Immature natural killer cell (primary cell): ENCODE measurements at regions not wholly inside any gene's neighbourhood (a gene's known extent, or its start where the extent isn't known, plus 50 kb on each side); places are given as distances from the start of the nearest gene placed in this dataset.

Experiments
- DNase-seq, 3 donors: peaks; one replicate each; pipeline ENCODE4 v3.0.0; 2022; ENCODE audit warnings: mixed read lengths in 1 of 3
- H3K27ac Mint-ChIP-seq, 6 donors: one replicate each; pipeline ENCODE4 v1.8.0; 2020; ENCODE audit warnings: mixed read lengths in 6 of 6, mild to moderate bottlenecking in 5 of 6, inconsistent platforms in 4 of 6, moderate library complexity in 3 of 6
- H3K27me3 Mint-ChIP-seq, 3 donors: one replicate each; pipeline ENCODE4 v1.8.0; 2020 to 2021; ENCODE audit warnings: low read depth in 3 of 3, mild to moderate bottlenecking in 3 of 3, mixed read lengths in 3 of 3, moderate library complexity in 3 of 3, inconsistent platforms in 1 of 3
- H3K36me3 Mint-ChIP-seq, 3 donors: one replicate each; pipeline ENCODE4 v1.8.0; 2020; ENCODE audit warnings: mixed read lengths in 3 of 3, inconsistent platforms in 2 of 3, mild to moderate bottlenecking in 2 of 3
- H3K4me1 Mint-ChIP-seq, 2 donors: one replicate each; pipeline ENCODE4 v1.8.0; 2020; ENCODE audit warnings: inconsistent platforms in 2 of 2, mild to moderate bottlenecking in 2 of 2, mixed read lengths in 2 of 2, moderate library complexity in 1 of 2
- H3K4me3 Mint-ChIP-seq, 5 donors: one replicate each; pipeline ENCODE4 v1.8.0; 2020; ENCODE audit warnings: mild to moderate bottlenecking in 5 of 5, mixed read lengths in 5 of 5, inconsistent platforms in 3 of 5, moderate library complexity in 3 of 5
- H3K9me3 Mint-ChIP-seq, 6 donors: one replicate each; pipeline ENCODE4 v1.8.0; 2020; ENCODE audit warnings: mild to moderate bottlenecking in 6 of 6, mixed read lengths in 6 of 6, inconsistent platforms in 4 of 6, moderate library complexity in 3 of 6

DNA sequence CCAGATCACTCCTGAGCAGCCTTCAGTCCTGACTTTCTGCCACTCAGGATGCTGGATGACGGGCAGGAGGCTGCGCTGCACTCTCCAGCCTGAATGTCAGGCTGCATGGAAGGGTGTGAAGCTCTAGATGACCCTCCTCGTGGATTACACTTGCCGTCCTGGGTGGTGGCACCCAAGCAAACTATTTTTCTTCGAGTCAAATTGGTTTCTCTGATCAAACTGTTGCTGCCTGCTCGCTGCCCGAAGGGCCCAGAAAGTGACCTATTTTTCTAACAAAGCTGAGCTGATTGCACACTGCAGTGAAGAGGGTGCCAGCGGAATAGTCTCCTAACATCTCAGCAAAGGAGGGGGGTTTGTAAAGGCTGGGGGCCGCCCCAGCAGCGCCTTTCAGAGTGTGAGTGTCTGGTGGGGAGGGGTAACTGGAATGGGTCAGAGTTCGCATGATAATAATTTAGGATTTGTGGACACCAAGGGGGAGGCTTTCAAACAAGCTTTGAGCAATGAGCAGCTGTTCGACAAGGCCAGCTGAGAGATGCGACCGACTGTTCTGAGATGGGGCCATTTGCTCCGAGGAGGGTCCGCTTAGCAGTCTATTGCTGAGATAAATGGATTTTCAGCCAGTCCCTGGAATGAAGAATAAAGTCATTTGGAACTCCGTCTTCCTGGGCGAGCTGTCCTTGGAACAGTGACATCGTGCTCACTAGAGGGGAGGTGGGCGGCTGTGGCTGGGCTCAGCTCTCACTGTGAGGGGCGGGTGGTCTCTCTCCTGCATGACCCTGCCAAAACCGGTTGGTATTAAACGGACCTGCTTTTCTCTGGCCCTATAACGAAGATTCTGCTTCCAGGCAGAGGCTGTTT is 537.6 kb downstream of the BRD1 start:
- no peaks in the 10 kb centered on the region for H3K4me1 Mint-ChIP-seq
- no peak for DNase-seq
- peaks cover 0 to 14% (median 1%) of the 10 kb centered on the region in 6 donors for H3K9me3 Mint-ChIP-seq
- H3K36me3 Mint-ChIP-seq = peaks cover 0 to 4% (median 0%) of the 10 kb centered on the region in 3 donors
- H3K27ac Mint-ChIP-seq = no peak overlapping the region
- no peak overlapping the region for H3K4me3 Mint-ChIP-seq
- H3K27me3 Mint-ChIP-seq = peaks cover 0 to 10% (median 4%) of the 10 kb centered on the region in 3 donors

DNA sequence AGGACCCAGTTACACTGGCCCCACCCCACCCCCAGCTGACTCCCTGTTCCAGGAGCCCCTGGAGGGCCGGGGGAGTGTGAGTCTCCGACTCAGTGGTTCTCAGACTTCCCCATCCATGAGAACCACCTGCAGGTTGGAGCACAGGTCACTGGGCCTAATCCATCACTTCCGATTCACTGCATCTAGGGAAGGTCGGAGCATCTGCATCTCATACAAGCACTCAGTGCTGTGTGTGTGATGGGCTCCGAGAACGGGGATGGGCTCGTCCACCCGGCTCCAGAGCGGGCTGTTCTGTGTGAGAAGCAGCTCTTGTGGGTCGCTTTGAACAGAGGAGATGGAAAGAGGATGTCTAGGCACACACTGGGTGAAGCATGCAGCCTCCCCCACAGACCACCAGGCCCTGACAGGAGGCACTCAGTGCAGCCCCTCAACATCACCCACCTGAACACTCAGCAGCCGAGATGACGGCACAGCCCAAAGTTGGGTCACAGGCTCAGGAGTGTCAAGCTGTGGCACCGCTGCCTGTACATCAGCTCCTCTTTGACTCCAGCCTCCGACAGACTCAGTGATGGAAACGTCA is 541.4 kb downstream of the BRD1 start:
- no peaks in the 10 kb centered on the region for H3K9me3 Mint-ChIP-seq
- H3K4me3 Mint-ChIP-seq = no peak overlapping the region
- no peak overlapping the region for H3K27ac Mint-ChIP-seq
- H3K4me1 Mint-ChIP-seq = no peaks in the 10 kb centered on the region
- DNase-seq = no peak
- H3K36me3 Mint-ChIP-seq = no peaks in the 10 kb centered on the region
- peaks cover 0 to 9% (median 2%) of the 10 kb centered on the region in 3 donors for H3K27me3 Mint-ChIP-seq

DNA sequence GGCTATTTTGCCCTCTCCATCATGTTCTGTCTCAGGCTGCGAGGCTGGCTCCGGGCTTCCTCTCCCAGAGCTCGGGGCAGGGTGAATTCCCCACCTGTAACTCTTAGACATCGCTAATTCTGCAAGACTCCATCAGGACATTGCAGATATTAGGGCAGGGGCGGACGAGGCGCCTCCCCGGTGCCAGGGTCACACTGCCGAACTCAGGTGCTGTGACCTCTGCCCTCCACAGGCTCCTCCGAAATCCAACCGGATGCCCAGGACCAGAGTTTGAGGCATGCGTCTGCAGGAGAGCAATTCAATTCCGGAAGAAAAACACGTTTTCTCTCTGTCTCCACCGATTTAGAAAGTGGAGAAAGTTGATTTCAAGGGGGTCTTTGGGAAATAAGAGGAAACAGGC is 542.7 kb downstream of the BRD1 start:
- Mint-ChIP-seq H3K36me3 (peaks cover 0 to 8% (median 0%) of the 10 kb centered on the region in 3 donors), H3K27ac (no peak overlapping the region), H3K4me3 (no peak overlapping the region), H3K9me3 (peaks cover 0 to 7% (median 2%) of the 10 kb centered on the region in 6 donors), H3K27me3 (peaks cover 0 to 9% (median 6%) of the 10 kb centered on the region in 3 donors), H3K4me1 (no peaks in the 10 kb centered on the region)
- DNase-seq = no peak

DNA sequence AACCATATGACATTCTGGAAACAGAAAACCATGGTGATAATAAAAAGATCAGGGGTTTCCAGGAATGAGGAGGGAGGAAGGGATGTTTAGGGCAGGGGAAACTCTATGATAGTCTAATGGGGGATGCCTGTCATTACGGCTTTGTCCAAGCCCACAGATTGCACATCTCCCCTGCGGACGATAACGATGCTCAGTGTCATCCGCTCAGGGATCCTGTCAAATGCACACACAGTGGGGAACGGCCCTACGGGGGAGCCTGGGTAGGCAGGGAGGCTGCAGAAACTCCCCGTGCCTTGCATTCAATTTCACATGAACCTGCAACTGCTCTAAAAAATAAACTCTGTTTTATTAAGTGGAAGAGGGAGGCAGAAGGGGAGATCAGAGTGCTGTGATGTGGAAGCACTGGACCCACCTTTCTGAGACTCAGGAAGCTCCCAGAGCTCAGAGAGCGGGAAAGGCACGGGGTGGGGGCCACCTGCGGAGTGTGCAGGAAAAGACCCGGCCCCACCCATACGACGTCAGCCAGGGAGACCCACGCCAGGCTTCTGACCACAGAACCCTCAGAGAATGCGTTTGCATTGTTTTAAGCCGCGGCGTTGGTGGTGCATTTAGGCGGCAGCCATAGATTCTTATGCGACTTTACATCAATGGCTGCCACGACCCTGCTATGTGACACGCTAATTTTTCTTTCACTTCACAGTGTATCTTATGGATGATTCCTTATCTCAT is 543.5 kb downstream of the BRD1 start:
- no peak for DNase-seq
- Mint-ChIP-seq H3K36me3 (peaks cover 0 to 8% (median 0%) of the 10 kb centered on the region in 3 donors), H3K27me3 (peaks cover 0 to 9% (median 6%) of the 10 kb centered on the region in 3 donors), H3K9me3 (peaks cover 0 to 7% (median 2%) of the 10 kb centered on the region in 6 donors), H3K4me1 (no peaks in the 10 kb centered on the region), H3K27ac (no peak overlapping the region), H3K4me3 (no peak overlapping the region)

DNA sequence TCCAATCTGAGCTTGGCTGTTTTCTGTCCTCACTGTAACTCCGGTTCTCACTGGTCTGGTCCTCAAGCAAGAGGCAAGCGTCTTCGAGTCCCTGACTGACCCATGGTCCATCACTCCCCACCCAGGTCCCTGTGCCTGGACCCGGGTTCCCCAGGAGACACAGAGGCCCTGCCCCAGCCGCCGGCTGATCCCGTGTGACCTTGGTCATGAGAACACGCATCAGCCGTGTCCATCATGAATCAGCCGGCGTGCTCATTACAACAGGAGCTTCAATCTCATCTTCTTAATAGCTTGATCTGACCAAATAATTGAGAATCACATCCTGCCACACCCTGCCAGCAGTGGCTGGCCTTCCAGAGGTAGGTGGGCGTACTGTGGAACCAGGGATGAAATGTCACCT is 545.1 kb downstream of the BRD1 start:
- H3K36me3 Mint-ChIP-seq = peaks cover 0 to 8% (median 0%) of the 10 kb centered on the region in 3 donors
- H3K27ac Mint-ChIP-seq = no peak overlapping the region
- no peak overlapping the region for H3K4me3 Mint-ChIP-seq
- H3K9me3 Mint-ChIP-seq = peaks cover 0 to 7% (median 2%) of the 10 kb centered on the region in 6 donors
- peaks cover 0 to 13% (median 6%) of the 10 kb centered on the region in 3 donors for H3K27me3 Mint-ChIP-seq
- no peaks in the 10 kb centered on the region for H3K4me1 Mint-ChIP-seq
- DNase-seq = no peak

DNA sequence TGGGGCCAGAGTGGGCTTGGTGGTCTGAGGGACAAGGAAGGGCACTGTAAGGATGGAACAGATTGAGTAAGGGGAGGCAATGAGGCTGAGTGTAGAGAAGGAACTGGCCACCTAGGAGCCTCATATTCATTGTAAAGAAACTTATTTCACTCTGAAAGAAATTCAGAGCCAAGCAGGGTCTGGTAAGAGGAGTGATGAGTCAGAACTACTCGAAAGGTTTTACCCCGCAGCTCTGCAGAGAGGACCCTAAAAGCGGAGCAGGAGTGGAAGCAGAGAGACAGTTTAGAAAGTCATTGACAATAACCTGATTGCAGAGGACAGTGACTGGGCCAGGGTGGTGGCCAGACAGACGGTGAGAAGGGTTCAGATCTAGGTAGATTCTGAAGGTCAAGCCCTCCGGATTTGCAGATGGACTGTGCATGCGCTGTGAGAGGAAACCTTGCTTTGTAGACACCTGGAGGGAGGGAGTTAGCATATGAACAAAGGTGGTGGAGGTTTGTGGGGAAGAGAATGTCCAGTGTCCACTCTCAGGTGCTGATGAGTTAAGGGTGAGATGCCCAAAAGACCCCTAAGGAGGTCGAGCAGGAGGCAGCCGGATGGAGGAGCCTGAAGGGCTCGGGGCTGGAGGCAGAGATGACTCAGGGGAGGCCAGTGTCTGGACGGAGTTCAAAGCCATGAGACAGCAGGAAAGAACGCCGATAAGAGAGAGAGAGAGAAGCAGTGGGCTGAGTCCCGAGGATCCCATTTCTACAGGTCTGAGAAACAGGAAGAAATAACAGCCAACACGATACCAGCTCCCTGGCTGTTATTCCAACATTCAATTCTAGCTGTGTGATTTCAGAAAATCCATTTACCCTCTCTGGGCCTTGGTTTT is 546.0 kb downstream of the BRD1 start:
- H3K36me3 Mint-ChIP-seq = peaks cover 0 to 8% (median 0%) of the 10 kb centered on the region in 3 donors
- H3K27ac Mint-ChIP-seq = no peak overlapping the region
- H3K27me3 Mint-ChIP-seq = peaks cover 0 to 13% (median 6%) of the 10 kb centered on the region in 3 donors
- no peak for DNase-seq
- peaks cover 0 to 7% (median 2%) of the 10 kb centered on the region in 6 donors for H3K9me3 Mint-ChIP-seq
- no peaks in the 10 kb centered on the region for H3K4me1 Mint-ChIP-seq
- no peak overlapping the region for H3K4me3 Mint-ChIP-seq

DNA sequence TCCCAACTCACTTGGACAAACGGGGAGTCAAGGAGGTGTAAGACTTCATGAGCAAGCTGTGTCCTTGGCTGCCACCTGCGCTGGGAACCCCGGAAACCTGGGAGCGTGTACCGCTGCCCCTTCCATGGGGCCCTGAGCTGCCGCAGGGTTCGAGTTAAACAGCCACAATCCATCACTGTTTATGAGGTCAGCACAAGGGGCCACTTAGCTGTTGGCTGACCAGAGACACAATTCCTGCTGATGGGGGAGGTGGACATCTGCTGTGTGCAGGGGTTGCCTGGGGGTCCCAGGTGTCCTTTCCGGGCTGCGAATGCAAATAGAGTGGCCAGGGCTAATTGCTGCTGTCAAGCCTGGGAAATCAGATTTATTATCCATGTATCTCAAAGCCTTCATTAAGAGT is 549.3 kb downstream of the BRD1 start:
- peaks cover 2 to 16% (median 6%) of the 10 kb centered on the region in 3 donors for H3K27me3 Mint-ChIP-seq
- no peak overlapping the region for H3K27ac Mint-ChIP-seq
- H3K36me3 Mint-ChIP-seq = peaks cover 0 to 8% (median 0%) of the 10 kb centered on the region in 3 donors
- peaks cover 0 to 7% (median 2%) of the 10 kb centered on the region in 6 donors for H3K9me3 Mint-ChIP-seq
- H3K4me1 Mint-ChIP-seq = no peaks in the 10 kb centered on the region
- no peak overlapping the region for H3K4me3 Mint-ChIP-seq
- DNase-seq = no peak

DNA sequence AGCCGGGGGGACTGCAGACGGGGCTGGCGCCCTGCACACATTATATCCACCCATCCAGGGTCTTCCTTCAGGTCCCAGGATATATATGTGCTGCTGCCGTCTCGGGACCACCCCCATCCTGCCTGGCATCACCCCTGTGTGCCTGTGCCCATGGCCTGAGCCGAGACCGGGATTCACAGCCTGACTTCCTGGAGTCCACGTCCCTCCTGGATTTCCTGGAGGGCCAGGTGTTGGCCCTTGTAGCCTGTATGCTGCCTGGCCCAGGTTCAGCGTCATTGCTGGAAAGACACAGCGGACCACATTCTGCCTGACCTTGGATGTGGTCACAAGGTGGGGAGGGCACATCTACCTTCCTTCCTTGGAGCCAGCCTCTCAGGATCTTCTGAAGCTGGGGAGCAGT is 551.1 kb downstream of the BRD1 start:
- no peak for DNase-seq
- H3K27ac Mint-ChIP-seq = no peak overlapping the region

DNA sequence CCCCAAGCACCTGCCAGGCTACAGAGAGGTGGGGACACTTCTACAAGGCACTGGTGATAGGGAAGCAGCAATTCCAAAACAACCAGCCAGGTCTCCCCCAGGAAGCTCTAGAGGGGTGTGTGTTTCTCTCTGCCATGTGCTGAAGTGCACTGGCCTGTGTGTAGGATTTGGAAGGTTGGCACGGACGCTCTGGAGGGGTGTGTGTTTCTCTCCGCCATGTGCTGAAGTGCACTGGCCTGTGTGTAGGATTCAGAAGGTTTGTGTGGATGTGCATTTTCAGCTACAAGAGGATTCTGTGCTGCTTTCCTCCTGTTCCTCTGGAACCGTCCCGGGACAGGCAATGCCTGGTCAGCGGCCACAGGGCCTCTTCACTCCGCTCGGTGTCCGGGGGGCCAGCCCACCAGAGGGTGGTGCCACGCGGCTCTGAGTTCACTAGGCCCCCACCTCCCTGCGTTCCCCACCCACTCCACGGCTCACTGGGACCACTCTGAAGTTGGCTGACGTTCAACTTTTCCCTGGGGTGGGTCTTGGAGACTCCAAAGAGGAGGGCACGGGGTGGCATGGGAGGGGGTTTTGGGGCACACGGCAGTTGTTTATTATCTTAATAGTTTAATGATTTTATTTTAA is 552.8 kb downstream of the BRD1 start:
- no peak overlapping the region for H3K4me3 Mint-ChIP-seq

More for the DNA sequence above, 551.1 kb downstream of the BRD1 start:
- H3K36me3 Mint-ChIP-seq = peaks cover 0 to 8% (median 0%) of the 10 kb centered on the region in 3 donors
- H3K9me3 Mint-ChIP-seq = peaks cover 0 to 7% (median 2%) of the 10 kb centered on the region in 6 donors
- H3K27me3 Mint-ChIP-seq = peaks cover 4 to 16% (median 6%) of the 10 kb centered on the region in 3 donors
- no peaks in the 10 kb centered on the region for H3K4me1 Mint-ChIP-seq
- H3K4me3 Mint-ChIP-seq = no peak overlapping the region

DNA sequence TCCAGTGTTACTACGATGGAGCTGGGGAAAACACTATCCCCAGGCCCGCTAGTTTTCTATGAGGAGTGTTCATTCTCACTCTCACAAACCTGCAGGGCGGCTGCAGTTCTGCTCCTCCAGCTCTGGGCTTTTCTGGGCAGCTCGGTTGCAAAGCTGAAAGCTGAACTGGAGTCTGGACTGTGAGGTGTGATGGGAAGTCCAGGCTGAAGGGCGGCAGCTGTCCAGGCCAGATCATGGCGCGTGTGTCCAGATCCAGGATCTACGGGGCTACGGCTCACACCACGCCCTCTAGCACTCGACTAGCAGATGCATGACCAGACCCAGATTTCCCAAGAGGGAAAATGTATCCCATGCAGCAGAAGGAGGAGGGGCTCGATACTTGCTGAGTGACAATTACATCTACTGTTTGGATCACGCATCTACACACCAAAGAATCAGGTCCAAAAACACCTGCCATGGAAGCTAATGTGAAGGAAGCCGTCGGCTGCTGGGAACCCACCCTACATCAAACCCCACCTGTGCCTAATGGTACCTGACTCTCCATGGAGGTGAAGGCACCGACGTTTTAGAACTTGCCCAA is 555.0 kb downstream of the BRD1 start:
- Mint-ChIP-seq H3K27me3 (peaks cover 3 to 9% (median 7%) of the 10 kb centered on the region in 3 donors), H3K27ac (no peak overlapping the region), H3K36me3 (no peaks in the 10 kb centered on the region), H3K4me1 (no peaks in the 10 kb centered on the region), H3K4me3 (no peak overlapping the region), H3K9me3 (no peaks in the 10 kb centered on the region)
- DNase-seq = no peak

More for the DNA sequence above, 552.8 kb downstream of the BRD1 start:
- H3K4me1 Mint-ChIP-seq = no peaks in the 10 kb centered on the region
- H3K9me3 Mint-ChIP-seq = no peaks in the 10 kb centered on the region
- no peak overlapping the region for H3K27ac Mint-ChIP-seq
- H3K27me3 Mint-ChIP-seq = peaks cover 4 to 13% (median 4%) of the 10 kb centered on the region in 3 donors
- no peaks in the 10 kb centered on the region for H3K36me3 Mint-ChIP-seq
- DNase-seq = no peak

DNA sequence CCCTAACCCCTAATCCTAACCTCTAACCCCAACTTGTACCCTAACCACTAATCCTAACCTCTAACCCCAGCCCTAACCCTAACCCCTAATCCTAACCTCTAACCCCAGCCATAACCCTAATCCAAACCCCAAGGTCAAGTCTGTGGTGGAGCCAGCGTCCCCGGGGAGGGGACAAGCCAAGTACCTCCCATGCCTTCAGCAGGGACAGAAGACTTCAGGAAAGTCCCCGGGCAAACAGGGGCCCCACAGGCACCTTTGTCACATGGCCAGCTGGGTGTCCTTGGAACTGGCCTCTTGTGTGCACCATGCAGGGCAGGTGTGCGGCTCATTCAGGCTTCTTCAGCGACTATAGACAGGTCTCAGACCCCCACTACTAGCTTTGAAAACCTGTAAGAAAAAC is 555.8 kb downstream of the BRD1 start:
- Mint-ChIP-seq H3K27ac (no peak overlapping the region), H3K4me3 (no peak overlapping the region), H3K9me3 (no peaks in the 10 kb centered on the region), H3K27me3 (peaks cover 5 to 10% (median 9%) of the 10 kb centered on the region in 3 donors), H3K4me1 (no peaks in the 10 kb centered on the region), H3K36me3 (no peaks in the 10 kb centered on the region)
- DNase-seq = no peak

DNA sequence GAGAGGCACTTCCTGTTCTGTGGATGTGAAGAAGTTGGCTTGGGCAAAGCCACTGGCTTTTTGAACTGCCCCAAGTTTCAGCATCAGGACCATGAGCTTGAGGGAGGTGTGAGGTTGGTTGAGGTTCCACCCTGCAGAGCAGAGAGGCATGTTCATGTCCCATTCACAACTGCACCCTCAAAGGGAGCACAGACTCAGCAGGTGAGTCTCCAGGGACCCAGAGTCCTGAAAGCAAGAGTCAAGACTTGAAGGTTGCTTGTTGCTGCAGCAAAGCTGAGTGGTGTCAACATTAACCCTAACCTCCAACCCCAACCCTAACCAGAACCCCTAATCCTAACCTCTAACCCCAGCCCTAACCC is 556.3 kb downstream of the BRD1 start:
- no peaks in the 10 kb centered on the region for H3K4me1 Mint-ChIP-seq
- H3K27ac Mint-ChIP-seq = no peak overlapping the region
- no peaks in the 10 kb centered on the region for H3K36me3 Mint-ChIP-seq
- no peak for DNase-seq
- no peaks in the 10 kb centered on the region for H3K9me3 Mint-ChIP-seq
- H3K27me3 Mint-ChIP-seq = peaks cover 5 to 10% (median 7%) of the 10 kb centered on the region in 3 donors
- H3K4me3 Mint-ChIP-seq = no peak overlapping the region
